ENCODE measurements at regions not wholly inside any gene's neighbourhood (a gene's known extent, or its start where the extent isn't known, plus 50 kb on each side); places are given as distances from the start of the nearest gene placed in this dataset.

- POLR2A ChIA-PET, result no interaction called here
- H3K4me1 ChIP-seq (ENCODE audit: control insufficient read depth in 1 of 2, insufficient read depth in 2 of 2, low read length in 2 of 2), result no peaks in the 10 kb centered on the region
- H2AFZ ChIP-seq (ENCODE audit: low read depth, low read length, poor library complexity, severe bottlenecking), result no peak overlapping the region
Observed at GRCh38 chr2:192379736-192380135, 185.0 kb upstream of the TMEFF2 start.

More at GRCh38 chr2:192379736-192380135, 185.0 kb upstream of the TMEFF2 start:
- no peak for ATAC-seq
- no peak overlapping the region for H3K4me3 ChIP-seq (replicated peaks in 1 of 2; ENCODE audit: low read depth in 1 of 2, low read length in 2 of 2)
- no peak overlapping the region for H3K9ac ChIP-seq (ENCODE audit: low read length)
- no peaks in the 10 kb centered on the region for H3K9me2 ChIP-seq (ENCODE audit: insufficient read depth)
- TF ChIP-seq ELF1 (IDR thresholded peaks at IDR 0.05; ENCODE audit: borderline replicate concordance, low read depth) (no peak), ZFX (IDR thresholded peaks at IDR 0.05) (no peak), FOSL1 (IDR thresholded peaks at IDR 0.05; ENCODE audit: low read depth) (no peak), TCF7L2 (IDR thresholded peaks at IDR 0.05; ENCODE audit: borderline replicate concordance, extremely low read depth, insufficient read depth, insufficient read length) (no peak), ATF3 (IDR thresholded peaks at IDR 0.05) (no peak), POLR2A (IDR thresholded peaks at IDR 0.05; ENCODE audit: borderline replicate concordance, extremely low read depth, insufficient read depth, insufficient read length) (no peak), EGR1 (IDR thresholded peaks at IDR 0.05; ENCODE audit: low read depth) (no peak), SRF (IDR thresholded peaks at IDR 0.05; ENCODE audit: low read depth) (no peak), EZH2phosphoT487 (IDR thresholded peaks at IDR 0.05; ENCODE audit: borderline replicate concordance) (no peak), CEBPB (IDR thresholded peaks at IDR 0.05; ENCODE audit: low read depth) (no peak), JUND (IDR thresholded peaks at IDR 0.05) (no peak), RAD21 (IDR thresholded peaks at IDR 0.05; ENCODE audit: low read depth) (no peak), SIN3A (IDR thresholded peaks at IDR 0.05; ENCODE audit: low read depth) (no peak), ZBTB33 (IDR thresholded peaks at IDR 0.05; ENCODE audit: extremely low read depth, insufficient replicate concordance, low read length) (no peak)
- intact Hi-C loops (cut with micrococcal nuclease), result no loop called here
- no TSS peak for BruUV-seq (replicated peaks)
- no peaks in the 10 kb centered on the region for H3K36me3 ChIP-seq (ENCODE audit: control insufficient read depth in 1 of 2, insufficient read depth in 2 of 2, low read length in 2 of 2)
- ChIA-PET RAD21 (ENCODE audit: low non-redundant PET in 1 of 2, low total read pairs in 2 of 2, uncharacterized antibody in 2 of 2, unreplicated experiment in 2 of 2) (no interaction called here), CTCF (no interaction called here)
- H4K20me1 ChIP-seq (ENCODE audit: insufficient read depth), result no peaks in the 10 kb centered on the region
- H3K79me2 ChIP-seq (ENCODE audit: insufficient read depth, low read length), result no peaks in the 10 kb centered on the region
- no peak overlapping the region for H3K27ac ChIP-seq (ENCODE audit: low read depth, low read length)
- DNase-seq (ENCODE audit: low read depth, low spot score), result no peak
- H3K9me3 ChIP-seq (ENCODE audit: control insufficient read depth in 1 of 2, insufficient read depth in 1 of 2, low read depth in 1 of 2, low read length in 2 of 2), result no peaks in the 10 kb centered on the region
- H3K4me2 ChIP-seq (ENCODE audit: low read length), result no peak overlapping the region
- no peaks in the 10 kb centered on the region for H3K27me3 ChIP-seq (ENCODE audit: insufficient read depth, low read length)

Measured in HCT116 (cell line).